ENCODE measurements at regions not wholly inside any gene's neighbourhood (a gene's known extent, or its start where the extent isn't known, plus 50 kb on each side); places are given as distances from the start of the nearest gene placed in this dataset.

DNA sequence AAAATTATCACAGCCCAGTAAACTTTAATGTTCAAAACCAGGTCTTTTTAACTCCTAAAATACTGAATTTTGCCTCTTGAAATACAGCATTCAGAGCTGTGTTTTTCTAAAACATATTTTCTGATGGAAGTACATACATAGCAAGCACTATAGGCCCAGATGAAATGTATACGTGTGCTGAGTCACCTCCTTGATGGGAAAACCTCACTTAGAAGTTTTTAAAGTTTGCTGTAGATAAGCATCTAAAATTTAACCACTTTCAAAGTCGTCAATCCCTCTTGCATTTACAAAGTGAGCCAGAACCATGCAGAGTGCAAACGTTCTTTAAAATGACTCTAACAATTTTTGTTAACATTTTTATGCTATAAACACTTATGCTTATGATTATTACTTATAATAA, 618.8 kb downstream of the RPS29 start:
- TF ChIP-seq, protein P1, sequence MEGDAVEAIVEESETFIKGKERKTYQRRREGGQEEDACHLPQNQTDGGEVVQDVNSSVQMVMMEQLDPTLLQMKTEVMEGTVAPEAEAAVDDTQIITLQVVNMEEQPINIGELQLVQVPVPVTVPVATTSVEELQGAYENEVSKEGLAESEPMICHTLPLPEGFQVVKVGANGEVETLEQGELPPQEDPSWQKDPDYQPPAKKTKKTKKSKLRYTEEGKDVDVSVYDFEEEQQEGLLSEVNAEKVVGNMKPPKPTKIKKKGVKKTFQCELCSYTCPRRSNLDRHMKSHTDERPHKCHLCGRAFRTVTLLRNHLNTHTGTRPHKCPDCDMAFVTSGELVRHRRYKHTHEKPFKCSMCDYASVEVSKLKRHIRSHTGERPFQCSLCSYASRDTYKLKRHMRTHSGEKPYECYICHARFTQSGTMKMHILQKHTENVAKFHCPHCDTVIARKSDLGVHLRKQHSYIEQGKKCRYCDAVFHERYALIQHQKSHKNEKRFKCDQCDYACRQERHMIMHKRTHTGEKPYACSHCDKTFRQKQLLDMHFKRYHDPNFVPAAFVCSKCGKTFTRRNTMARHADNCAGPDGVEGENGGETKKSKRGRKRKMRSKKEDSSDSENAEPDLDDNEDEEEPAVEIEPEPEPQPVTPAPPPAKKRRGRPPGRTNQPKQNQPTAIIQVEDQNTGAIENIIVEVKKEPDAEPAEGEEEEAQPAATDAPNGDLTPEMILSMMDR (conservative IDR thresholded peaks at IDR 0.05): no peak
- no peak for TF ChIP-seq EZH2 (IDR thresholded peaks at IDR 0.05; ENCODE audit: low read depth)

Measured in PC-9 (cell line).